Peyer's patch (tissue), 4 donors: ENCODE measurements at regions not wholly inside any gene's neighbourhood (a gene's known extent, or its start where the extent isn't known, plus 50 kb on each side); places are given as distances from the start of the nearest gene placed in this dataset.

ENCODE experiments used
- DNase-seq, 3 donors: peaks; one replicate each; pipeline ENCODE4 v3.0.0-alpha.2; 2017 to 2019
- H3K27ac ChIP-seq, 4 donors: fragments of 200-600 bp; sonication (generic); one replicate each; pipeline ENCODE4 v1.5.1; 2016 to 2019
- H3K27me3 ChIP-seq, 2 donors: fragments of 200-600 bp; sonication (generic); one replicate each; pipeline ENCODE4 v1.5.1; 2019
- H3K36me3 ChIP-seq, 3 donors: fragments of 200-600 bp; sonication (generic); one replicate each; pipeline ENCODE4 v1.5.1; 2016 to 2019
- H3K4me1 ChIP-seq, 4 donors: fragments of 200-600 bp; sonication (generic); one replicate each; pipeline ENCODE4 v1.5.1; 2016 to 2019
- H3K4me3 ChIP-seq, 4 donors: fragments of 200-600 bp; sonication (generic); 1 replicate in 3 of 4; 2 replicates in 1 of 4; pipeline ENCODE4 v1.5.1; 2016 to 2019; ENCODE audit warnings: mild to moderate bottlenecking in 1 of 4
- H3K9me3 ChIP-seq, 4 donors: fragments of 200-600 bp; sonication (generic); one replicate each; pipeline ENCODE4 v1.5.1; 2016 to 2019; ENCODE audit warnings: mild to moderate bottlenecking in 1 of 4
- POLR2A ChIP-seq, 2 donors: fragments of 450-650 bp; IDR thresholded peaks; one replicate each; pipeline ENCODE4 v1.5.1; 2017; ENCODE audit warnings: antibody characterized with exemption in 2 of 2, mild to moderate bottlenecking in 2 of 2, moderate library complexity in 2 of 2
- TF ChIP-seq, protein P1 (sequence below), 6 experiments: fragments of 450-650 bp in 4 of 6; fragments of 200-600 bp in 2 of 6; sonication (generic) in 1 of 6; IDR thresholded peaks; one replicate each; pipeline ENCODE4 v1.5.1; 2017 to 2019; ENCODE audit warnings: antibody characterized with exemption in 6 of 6, mild to moderate bottlenecking in 3 of 6, moderate library complexity in 1 of 6

- H3K27ac ChIP-seq, result no peak overlapping the region
- TF ChIP-seq, protein P1, sequence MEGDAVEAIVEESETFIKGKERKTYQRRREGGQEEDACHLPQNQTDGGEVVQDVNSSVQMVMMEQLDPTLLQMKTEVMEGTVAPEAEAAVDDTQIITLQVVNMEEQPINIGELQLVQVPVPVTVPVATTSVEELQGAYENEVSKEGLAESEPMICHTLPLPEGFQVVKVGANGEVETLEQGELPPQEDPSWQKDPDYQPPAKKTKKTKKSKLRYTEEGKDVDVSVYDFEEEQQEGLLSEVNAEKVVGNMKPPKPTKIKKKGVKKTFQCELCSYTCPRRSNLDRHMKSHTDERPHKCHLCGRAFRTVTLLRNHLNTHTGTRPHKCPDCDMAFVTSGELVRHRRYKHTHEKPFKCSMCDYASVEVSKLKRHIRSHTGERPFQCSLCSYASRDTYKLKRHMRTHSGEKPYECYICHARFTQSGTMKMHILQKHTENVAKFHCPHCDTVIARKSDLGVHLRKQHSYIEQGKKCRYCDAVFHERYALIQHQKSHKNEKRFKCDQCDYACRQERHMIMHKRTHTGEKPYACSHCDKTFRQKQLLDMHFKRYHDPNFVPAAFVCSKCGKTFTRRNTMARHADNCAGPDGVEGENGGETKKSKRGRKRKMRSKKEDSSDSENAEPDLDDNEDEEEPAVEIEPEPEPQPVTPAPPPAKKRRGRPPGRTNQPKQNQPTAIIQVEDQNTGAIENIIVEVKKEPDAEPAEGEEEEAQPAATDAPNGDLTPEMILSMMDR (IDR thresholded peaks at IDR 0.05), result no peak
- no peak for TF ChIP-seq POLR2A (IDR thresholded peaks at IDR 0.05)
- no peaks in the 10 kb centered on the region for H3K36me3 ChIP-seq
Measured at GRCh38 chr6:1105833-1106400, 206.0 kb upstream of the FOXQ1 start.

GRCh38 chr6:1104988-1105670 lies 206.8 kb upstream of the FOXQ1 start:
- H3K4me1 ChIP-seq, result no peaks in the 10 kb centered on the region
- no peaks in the 10 kb centered on the region for H3K36me3 ChIP-seq
- no peaks in the 10 kb centered on the region for H3K9me3 ChIP-seq
- no peaks in the 10 kb centered on the region for H3K27me3 ChIP-seq
- no peak overlapping the region for H3K27ac ChIP-seq
- no peak for TF ChIP-seq POLR2A (IDR thresholded peaks at IDR 0.05)
- TF ChIP-seq, protein P1 (IDR thresholded peaks at IDR 0.05), result no peak
- H3K4me3 ChIP-seq, result no peak overlapping the region
- no peak for DNase-seq

More at GRCh38 chr6:1105833-1106400, 206.0 kb upstream of the FOXQ1 start:
- no peaks in the 10 kb centered on the region for H3K27me3 ChIP-seq
- DNase-seq, result no peak
- no peak overlapping the region for H3K4me3 ChIP-seq
- no peaks in the 10 kb centered on the region for H3K4me1 ChIP-seq
- H3K9me3 ChIP-seq, result no peaks in the 10 kb centered on the region

GRCh38 chr6:1103945-1104623 lies 207.8 kb upstream of the FOXQ1 start:
- TF ChIP-seq POLR2A (IDR thresholded peaks at IDR 0.05), result no peak
- TF ChIP-seq, protein P1 (IDR thresholded peaks at IDR 0.05), result no peak

GRCh38 chr6:1103021-1103420 lies 208.9 kb upstream of the FOXQ1 start:
- no peak overlapping the region for H3K27ac ChIP-seq
- no peaks in the 10 kb centered on the region for H3K4me1 ChIP-seq
- no peak overlapping the region for H3K4me3 ChIP-seq
- no peak for DNase-seq
- no peak for TF ChIP-seq POLR2A (IDR thresholded peaks at IDR 0.05)
- TF ChIP-seq, protein P1 (IDR thresholded peaks at IDR 0.05), result no peak
- no peaks in the 10 kb centered on the region for H3K9me3 ChIP-seq
- no peaks in the 10 kb centered on the region for H3K36me3 ChIP-seq
- no peaks in the 10 kb centered on the region for H3K27me3 ChIP-seq

More at GRCh38 chr6:1103945-1104623, 207.8 kb upstream of the FOXQ1 start:
- Histone ChIP-seq H3K4me3 (no peak overlapping the region), H3K9me3 (no peaks in the 10 kb centered on the region), H3K36me3 (no peaks in the 10 kb centered on the region), H3K4me1 (no peaks in the 10 kb centered on the region), H3K27ac (no peak overlapping the region), H3K27me3 (no peaks in the 10 kb centered on the region)
- no peak for DNase-seq

GRCh38 chr6:1100269-1100668 lies 211.6 kb upstream of the FOXQ1 start:
- no peak for TF ChIP-seq POLR2A (IDR thresholded peaks at IDR 0.05)
- TF ChIP-seq, protein P1 (IDR thresholded peaks at IDR 0.05), result no peak
- Histone ChIP-seq H3K36me3 (no peaks in the 10 kb centered on the region), H3K27me3 (no peaks in the 10 kb centered on the region), H3K27ac (no peak overlapping the region), H3K4me1 (no peaks in the 10 kb centered on the region), H3K9me3 (no peaks in the 10 kb centered on the region), H3K4me3 (no peak overlapping the region)
- no peak for DNase-seq
